ENCODE measurements at regions not wholly inside any gene's neighbourhood (a gene's known extent, or its start where the extent isn't known, plus 50 kb on each side); places are given as distances from the start of the nearest gene placed in this dataset.

DNA sequence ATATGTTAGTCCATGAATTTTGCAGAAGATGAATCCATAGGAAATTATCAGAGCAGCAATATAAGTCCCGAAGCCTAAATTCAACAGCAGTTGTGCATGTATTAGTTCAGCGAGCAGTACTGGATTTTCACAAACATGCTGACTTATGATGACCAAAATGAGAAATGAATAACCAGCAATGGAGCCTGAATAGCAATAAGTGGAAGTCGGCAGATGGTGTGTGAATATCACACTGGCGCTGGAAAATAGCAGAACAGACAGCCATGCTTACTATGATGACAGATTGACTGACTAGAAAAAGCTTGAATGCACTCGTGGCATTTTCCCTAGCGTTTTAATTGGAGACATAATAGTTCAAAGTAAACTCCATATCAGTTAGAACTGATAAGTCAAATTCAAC is 1114.5 kb downstream of the DSC3 start:
- no peak for DNase-seq
- TF ChIP-seq, protein P1, sequence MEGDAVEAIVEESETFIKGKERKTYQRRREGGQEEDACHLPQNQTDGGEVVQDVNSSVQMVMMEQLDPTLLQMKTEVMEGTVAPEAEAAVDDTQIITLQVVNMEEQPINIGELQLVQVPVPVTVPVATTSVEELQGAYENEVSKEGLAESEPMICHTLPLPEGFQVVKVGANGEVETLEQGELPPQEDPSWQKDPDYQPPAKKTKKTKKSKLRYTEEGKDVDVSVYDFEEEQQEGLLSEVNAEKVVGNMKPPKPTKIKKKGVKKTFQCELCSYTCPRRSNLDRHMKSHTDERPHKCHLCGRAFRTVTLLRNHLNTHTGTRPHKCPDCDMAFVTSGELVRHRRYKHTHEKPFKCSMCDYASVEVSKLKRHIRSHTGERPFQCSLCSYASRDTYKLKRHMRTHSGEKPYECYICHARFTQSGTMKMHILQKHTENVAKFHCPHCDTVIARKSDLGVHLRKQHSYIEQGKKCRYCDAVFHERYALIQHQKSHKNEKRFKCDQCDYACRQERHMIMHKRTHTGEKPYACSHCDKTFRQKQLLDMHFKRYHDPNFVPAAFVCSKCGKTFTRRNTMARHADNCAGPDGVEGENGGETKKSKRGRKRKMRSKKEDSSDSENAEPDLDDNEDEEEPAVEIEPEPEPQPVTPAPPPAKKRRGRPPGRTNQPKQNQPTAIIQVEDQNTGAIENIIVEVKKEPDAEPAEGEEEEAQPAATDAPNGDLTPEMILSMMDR (IDR thresholded peaks at IDR 0.05), result no peak
- Histone ChIP-seq H3K4me3 (no peak overlapping the region), H3K4me1 (ENCODE audit: low read depth) (no peaks in the 10 kb centered on the region), H3K9me3 (peaks cover 7% of the 10 kb centered on the region), H3K36me3 (ENCODE audit: low read depth) (no peaks in the 10 kb centered on the region)
- ATAC-seq, result no peak
- intact Hi-C loops (cut with DNase I, micrococcal nuclease), result no loop called here

DNA sequence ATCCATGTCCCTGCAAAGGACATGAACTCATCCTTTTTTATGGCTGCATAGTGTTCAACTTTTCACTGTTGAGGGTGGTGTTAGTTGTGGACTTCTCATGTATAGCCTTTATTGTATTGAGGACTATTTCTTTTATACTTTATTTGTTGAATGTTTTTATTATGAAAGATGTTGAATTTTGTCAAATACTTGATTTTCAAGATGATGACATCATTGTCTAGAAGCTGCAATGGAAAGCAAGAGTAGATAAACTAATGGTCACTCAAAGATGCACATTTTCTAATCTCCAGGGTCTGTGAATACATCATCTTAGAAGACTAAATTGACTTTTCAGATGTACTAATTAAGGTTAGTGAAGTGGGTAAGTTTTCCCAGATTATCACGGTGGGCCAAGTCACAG is 1117.0 kb downstream of the DSC3 start:
- TF ChIP-seq, protein P1 (IDR thresholded peaks at IDR 0.05), result no peak
- Histone ChIP-seq H3K4me1 (ENCODE audit: low read depth) (no peaks in the 10 kb centered on the region), H3K36me3 (ENCODE audit: low read depth) (no peaks in the 10 kb centered on the region), H3K9me3 (peaks cover 7% of the 10 kb centered on the region), H3K4me3 (no peak overlapping the region)
- ATAC-seq (no peak), DNase-seq (no peak)
- intact Hi-C loops (cut with DNase I, micrococcal nuclease), result no loop called here

DNA sequence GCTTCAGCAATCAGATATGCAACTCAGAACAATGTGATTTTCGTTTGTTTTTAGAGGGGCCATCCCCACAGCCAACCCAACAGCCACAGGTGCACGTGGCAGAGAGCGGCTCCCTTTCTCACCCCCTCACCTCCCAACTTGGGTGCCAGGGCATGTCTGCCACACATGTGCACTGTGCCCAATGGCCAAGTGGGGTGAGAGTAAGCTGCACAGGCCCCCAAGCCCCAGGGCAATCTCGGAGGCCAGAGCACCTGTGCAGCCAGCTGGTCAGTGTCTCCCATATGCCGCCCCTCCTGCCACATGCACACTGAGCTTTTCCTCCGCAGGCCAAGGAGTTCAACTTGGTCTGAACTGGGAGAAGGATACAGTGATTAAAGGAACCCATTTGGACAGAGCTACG is 1130.2 kb downstream of the DSC3 start:
- Histone ChIP-seq H3K9me3 (peaks cover 2% of the 10 kb centered on the region), H3K4me3 (no peak overlapping the region), H3K4me1 (ENCODE audit: low read depth) (no peaks in the 10 kb centered on the region), H3K36me3 (ENCODE audit: low read depth) (no peaks in the 10 kb centered on the region)
- no peak for ATAC-seq
- TF ChIP-seq, protein P1 (IDR thresholded peaks at IDR 0.05), result no peak
- DNase-seq, result no peak
- intact Hi-C loops (cut with DNase I, micrococcal nuclease), result no loop called here

DNA sequence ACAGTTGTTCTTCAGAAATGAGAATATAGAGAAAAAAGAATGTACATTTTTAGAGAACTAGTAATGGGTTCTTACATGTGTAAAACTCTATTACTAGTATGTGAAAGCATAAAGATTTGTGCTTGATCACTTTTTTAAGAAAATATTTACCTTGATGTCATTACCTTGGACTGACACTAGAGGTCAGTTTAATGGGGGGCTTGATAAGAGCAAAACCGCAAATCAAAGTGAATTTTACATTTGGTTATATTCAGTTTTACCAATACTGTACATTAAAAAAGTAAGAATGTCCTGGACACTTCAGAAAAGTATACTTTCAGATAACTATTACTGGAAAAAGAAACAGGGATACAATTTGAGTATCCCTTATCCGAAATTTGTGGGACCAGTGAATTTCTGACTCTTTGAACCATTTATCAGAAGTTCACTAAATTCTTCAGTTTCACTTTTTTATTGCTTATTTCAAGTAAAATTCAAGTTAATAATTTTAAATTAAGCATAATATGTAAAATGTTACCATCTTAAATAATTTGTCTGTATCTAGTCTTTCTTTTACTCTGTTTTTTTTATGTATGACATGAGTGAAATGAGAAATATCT is 1149.5 kb downstream of the DSC3 start:
- TF ChIP-seq, protein P1 (IDR thresholded peaks at IDR 0.05), result no peak
- intact Hi-C loops (cut with DNase I, micrococcal nuclease), result no loop called here
- no peak overlapping the region for H3K4me3 ChIP-seq

DNA sequence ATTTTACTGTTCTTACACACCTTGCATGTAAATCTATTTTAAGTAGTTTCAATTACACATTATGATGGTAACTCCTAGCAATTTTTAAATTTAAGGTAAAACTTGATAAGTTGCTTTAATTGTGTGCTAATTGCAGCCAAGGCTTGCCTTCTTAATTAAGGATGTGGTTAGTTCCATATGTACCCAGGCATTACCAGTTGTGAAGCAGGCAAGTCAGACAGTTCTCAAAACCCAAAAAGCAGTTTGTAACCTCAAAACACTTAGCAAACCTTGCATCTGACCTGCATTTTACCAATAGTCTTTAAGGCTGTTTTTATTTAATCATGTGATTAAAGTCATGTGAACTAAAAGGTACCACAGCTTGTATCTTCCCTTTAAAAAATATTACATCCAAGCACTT is 1159.4 kb downstream of the DSC3 start:
- no peak for ATAC-seq
- DNase-seq, result no peak
- Histone ChIP-seq H3K4me1 (ENCODE audit: low read depth) (no peaks in the 10 kb centered on the region), H3K36me3 (ENCODE audit: low read depth) (no peaks in the 10 kb centered on the region), H3K9me3 (no peaks in the 10 kb centered on the region), H3K4me3 (no peak overlapping the region)
- intact Hi-C loops (cut with DNase I, micrococcal nuclease), result no loop called here
- TF ChIP-seq, protein P1 (IDR thresholded peaks at IDR 0.05), result no peak

More for the DNA sequence above, 1149.5 kb downstream of the DSC3 start:
- Histone ChIP-seq H3K4me1 (ENCODE audit: low read depth) (no peaks in the 10 kb centered on the region), H3K36me3 (ENCODE audit: low read depth) (no peaks in the 10 kb centered on the region), H3K9me3 (no peaks in the 10 kb centered on the region)
- DNase-seq, result no peak
- no peak for ATAC-seq

DNA sequence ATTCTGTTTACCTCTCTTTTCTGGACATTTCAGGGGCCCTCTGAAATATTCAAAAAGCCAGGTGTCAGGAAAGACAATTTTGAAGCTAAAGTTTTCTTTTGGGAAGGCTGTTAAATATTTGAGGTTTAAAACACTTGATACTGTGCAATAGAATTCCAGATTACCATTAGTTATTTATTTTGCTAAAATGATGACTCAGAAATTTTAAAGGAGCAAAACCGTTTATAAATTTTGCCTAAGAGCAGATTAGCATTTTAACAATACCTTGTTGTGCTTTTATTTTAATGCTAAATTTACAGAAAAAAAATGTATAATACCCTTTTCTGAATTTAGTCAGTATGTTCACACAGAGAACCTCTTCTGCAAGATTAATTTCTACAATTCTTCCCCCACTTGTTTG is 1159.9 kb downstream of the DSC3 start:
- ATAC-seq (no peak), DNase-seq (no peak)
- Histone ChIP-seq H3K4me1 (ENCODE audit: low read depth) (no peaks in the 10 kb centered on the region), H3K9me3 (no peaks in the 10 kb centered on the region), H3K36me3 (ENCODE audit: low read depth) (no peaks in the 10 kb centered on the region), H3K4me3 (no peak overlapping the region)
- TF ChIP-seq, protein P1 (IDR thresholded peaks at IDR 0.05), result no peak
- intact Hi-C loops (cut with DNase I, micrococcal nuclease), result no loop called here

Data from mucosa of descending colon (tissue), 3 donors.